ENCODE measurements at regions not wholly inside any gene's neighbourhood (a gene's known extent, or its start where the extent isn't known, plus 50 kb on each side); places are given as distances from the start of the nearest gene placed in this dataset.

DNA sequence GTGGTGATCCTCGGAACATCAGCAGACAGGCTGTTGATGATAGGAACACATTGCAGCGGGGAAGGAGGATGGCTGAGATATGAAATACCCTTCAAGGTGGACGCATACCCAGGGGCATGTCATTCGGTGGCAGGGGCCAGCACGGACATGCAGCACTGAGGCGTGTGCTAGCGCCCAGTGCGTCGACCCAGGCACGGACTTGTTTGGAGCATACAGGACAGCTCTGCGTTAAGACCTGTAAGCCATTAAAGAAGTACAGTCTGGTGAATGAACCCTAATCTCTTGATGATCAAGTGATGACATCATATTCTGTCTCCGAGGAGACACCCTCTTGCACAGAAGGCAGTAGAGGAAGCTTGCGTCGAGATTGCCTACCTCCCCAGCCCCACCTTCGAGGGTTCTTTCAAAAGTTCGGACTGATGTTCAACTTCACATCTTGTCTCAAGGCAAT is 63.6 kb upstream of the KIF26B start:
- TF ChIP-seq, protein P1, sequence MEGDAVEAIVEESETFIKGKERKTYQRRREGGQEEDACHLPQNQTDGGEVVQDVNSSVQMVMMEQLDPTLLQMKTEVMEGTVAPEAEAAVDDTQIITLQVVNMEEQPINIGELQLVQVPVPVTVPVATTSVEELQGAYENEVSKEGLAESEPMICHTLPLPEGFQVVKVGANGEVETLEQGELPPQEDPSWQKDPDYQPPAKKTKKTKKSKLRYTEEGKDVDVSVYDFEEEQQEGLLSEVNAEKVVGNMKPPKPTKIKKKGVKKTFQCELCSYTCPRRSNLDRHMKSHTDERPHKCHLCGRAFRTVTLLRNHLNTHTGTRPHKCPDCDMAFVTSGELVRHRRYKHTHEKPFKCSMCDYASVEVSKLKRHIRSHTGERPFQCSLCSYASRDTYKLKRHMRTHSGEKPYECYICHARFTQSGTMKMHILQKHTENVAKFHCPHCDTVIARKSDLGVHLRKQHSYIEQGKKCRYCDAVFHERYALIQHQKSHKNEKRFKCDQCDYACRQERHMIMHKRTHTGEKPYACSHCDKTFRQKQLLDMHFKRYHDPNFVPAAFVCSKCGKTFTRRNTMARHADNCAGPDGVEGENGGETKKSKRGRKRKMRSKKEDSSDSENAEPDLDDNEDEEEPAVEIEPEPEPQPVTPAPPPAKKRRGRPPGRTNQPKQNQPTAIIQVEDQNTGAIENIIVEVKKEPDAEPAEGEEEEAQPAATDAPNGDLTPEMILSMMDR (IDR thresholded peaks at IDR 0.05) = no peak
- TF ChIP-seq POLR2A (IDR thresholded peaks at IDR 0.05) = no peak

All from Peyer's patch (tissue), 4 donors.